ENCODE measurements at regions not wholly inside any gene's neighbourhood (a gene's known extent, or its start where the extent isn't known, plus 50 kb on each side); places are given as distances from the start of the nearest gene placed in this dataset.

DNA sequence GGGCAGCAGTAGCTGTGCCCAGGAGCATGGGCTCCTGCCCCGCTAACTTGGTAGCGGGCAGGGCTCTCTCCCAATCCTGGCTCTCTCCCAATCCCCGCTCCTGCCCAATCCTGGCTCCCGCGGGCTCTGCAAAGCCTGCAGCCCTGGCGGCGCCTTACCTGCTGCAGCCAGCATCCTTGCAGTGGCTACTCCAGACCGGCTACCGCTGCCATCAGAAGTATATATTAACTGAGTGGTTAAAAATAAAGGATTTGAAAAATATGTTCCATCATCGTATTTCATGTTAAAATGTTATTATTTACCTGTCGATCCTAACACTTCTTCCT, 698.2 kb downstream of the SLITRK1 start:
- H3K14ac ChIP-seq (ENCODE audit: low read length): peak overlapping the region; percentile 76
- H3K4ac ChIP-seq (ENCODE audit: low read length): no peak overlapping the region
- H3K4me3 ChIP-seq (ENCODE audit: low read length in 2 of 2): no peak overlapping the region
- peak overlapping the region; percentile 63 for H2AK5ac ChIP-seq (ENCODE audit: low read depth, low read length)
- H3K23ac ChIP-seq (ENCODE audit: low read depth, low read length, poor library complexity): peak overlapping the region; percentile 47
- peak overlapping the region; percentile 59 for H2AFZ ChIP-seq (ENCODE audit: low read length)
- no peak overlapping the region for H2BK5ac ChIP-seq (ENCODE audit: low read length)
- WGBS, 2 donors (ENCODE audit: extremely low coverage in 2 of 2, insufficient read length in 2 of 2, insufficient replicate concordance in 1 of 2): no CpG with 5 or more reads among the region's 11 CpGs
- H3K4me2 ChIP-seq (ENCODE audit: insufficient read depth, low read length, poor library complexity, severe bottlenecking): no peak overlapping the region
- no peaks in the 10 kb centered on the region for H3K9me3 ChIP-seq (replicated peaks in 1 of 2; ENCODE audit: control insufficient read depth in 2 of 2, insufficient read depth in 1 of 2, low read depth in 1 of 2, low read length in 2 of 2)
- no peaks in the 10 kb centered on the region for H3K4me1 ChIP-seq (ENCODE audit: control insufficient read depth in 2 of 2, insufficient read depth in 1 of 2, low read depth in 1 of 2, low read length in 2 of 2)
- no peaks in the 10 kb centered on the region for H3K27me3 ChIP-seq (ENCODE audit: control insufficient read depth in 3 of 3, insufficient read depth in 3 of 3, low read depth in 1 of 3, low read length in 3 of 3)
- H2BK120ac ChIP-seq (ENCODE audit: low read depth, low read length): peak overlapping the region; percentile 76
- no peak overlapping the region for H2BK12ac ChIP-seq (ENCODE audit: low read length)
- DNase-seq (ENCODE audit: low spot score): no peak
- no peak overlapping the region for H3K9ac ChIP-seq (ENCODE audit: low read depth, low read length, poor library complexity)
- no peak overlapping the region for H3K27ac ChIP-seq (replicated peaks; ENCODE audit: low read length)
- no peak overlapping the region for H4K8ac ChIP-seq (ENCODE audit: low read depth, low read length)
- peak overlapping the region; percentile 52 for H3K18ac ChIP-seq (ENCODE audit: low read length)
- H4K91ac ChIP-seq (ENCODE audit: low read depth, low read length, poor library complexity): no peak overlapping the region
- H3K36me3 ChIP-seq (replicated peaks in 1 of 2; ENCODE audit: control insufficient read depth in 2 of 2, insufficient read depth in 2 of 2, low read length in 2 of 2): no peaks in the 10 kb centered on the region
- H2BK15ac ChIP-seq (ENCODE audit: low read length): no peak overlapping the region
- no peaks in the 10 kb centered on the region for H3K79me1 ChIP-seq (ENCODE audit: low read depth, low read length)

DNA sequence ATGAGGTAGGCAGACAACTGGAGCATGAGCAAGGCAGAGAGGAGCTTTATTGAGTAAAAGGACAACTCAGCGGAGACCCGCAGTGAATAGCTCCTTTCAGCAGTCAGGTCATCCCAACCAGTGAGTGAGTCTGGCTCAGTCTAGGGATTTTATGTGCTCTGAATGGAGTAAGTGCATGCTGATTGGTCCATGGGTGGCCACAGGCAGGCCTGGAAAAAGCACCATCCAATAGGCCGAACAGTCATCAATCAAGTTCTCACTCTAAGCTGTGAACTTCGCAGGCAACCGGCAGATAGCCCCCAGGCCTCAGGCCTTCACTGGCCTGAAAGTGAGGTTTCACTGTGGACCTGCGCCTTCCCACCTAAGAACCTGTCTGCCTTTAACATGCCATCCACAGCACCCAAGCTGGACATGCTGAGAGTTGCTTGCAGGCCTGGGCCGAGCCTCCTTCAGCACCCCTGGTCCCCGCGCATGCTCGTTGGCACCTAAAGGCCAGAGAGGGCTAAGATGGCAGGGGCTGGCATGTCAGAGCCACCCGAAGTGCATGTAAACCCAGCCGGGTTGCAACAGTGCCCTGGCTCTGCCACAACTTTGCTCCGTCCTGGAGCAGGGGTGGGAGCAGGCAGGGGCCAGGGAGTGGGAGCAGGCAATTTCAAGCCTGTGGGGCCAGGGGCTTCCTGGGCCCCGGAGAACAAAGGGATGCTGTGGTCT, 698.7 kb downstream of the SLITRK1 start:
- Histone ChIP-seq H3K27me3 (ENCODE audit: control insufficient read depth in 3 of 3, insufficient read depth in 3 of 3, low read depth in 1 of 3, low read length in 3 of 3) (no peaks in the 10 kb centered on the region), H3K4me1 (ENCODE audit: control insufficient read depth in 2 of 2, insufficient read depth in 1 of 2, low read depth in 1 of 2, low read length in 2 of 2) (no peaks in the 10 kb centered on the region), H3K9ac (ENCODE audit: low read depth, low read length, poor library complexity) (peak overlapping the region; percentile 50), H3K18ac (ENCODE audit: low read length) (peak overlapping the region; percentile 52), H3K14ac (ENCODE audit: low read length) (peak overlapping the region; percentile 76), H2AK5ac (ENCODE audit: low read depth, low read length) (peak overlapping the region; percentile 63), H3K23ac (ENCODE audit: low read depth, low read length, poor library complexity) (peak overlapping the region; percentile 47), H3K4ac (ENCODE audit: low read length) (no peak overlapping the region), H4K8ac (ENCODE audit: low read depth, low read length) (no peak overlapping the region), H2BK15ac (ENCODE audit: low read length) (peak overlapping the region; percentile 67), H4K91ac (ENCODE audit: low read depth, low read length, poor library complexity) (no peak overlapping the region), H3K79me1 (ENCODE audit: low read depth, low read length) (no peaks in the 10 kb centered on the region), H3K27ac (replicated peaks; ENCODE audit: low read length) (no peak overlapping the region), H3K9me3 (replicated peaks in 1 of 2; ENCODE audit: control insufficient read depth in 2 of 2, insufficient read depth in 1 of 2, low read depth in 1 of 2, low read length in 2 of 2) (no peaks in the 10 kb centered on the region), H3K4me2 (ENCODE audit: insufficient read depth, low read length, poor library complexity, severe bottlenecking) (no peak overlapping the region), H2BK5ac (ENCODE audit: low read length) (no peak overlapping the region), H2AFZ (ENCODE audit: low read length) (peak overlapping the region; percentile 59), H3K36me3 (replicated peaks in 1 of 2; ENCODE audit: control insufficient read depth in 2 of 2, insufficient read depth in 2 of 2, low read length in 2 of 2) (no peaks in the 10 kb centered on the region), H2BK120ac (ENCODE audit: low read depth, low read length) (peak overlapping the region; percentile 76), H3K4me3 (ENCODE audit: low read length in 2 of 2) (peak overlapping the region in 1 of 2 donors; percentile 2), H2BK12ac (ENCODE audit: low read length) (peak overlapping the region; percentile 41)
- WGBS, 2 donors (ENCODE audit: extremely low coverage in 2 of 2, insufficient read length in 2 of 2, insufficient replicate concordance in 1 of 2): no CpG with 5 or more reads among the region's 14 CpGs
- no peak for DNase-seq (ENCODE audit: low spot score)

DNA sequence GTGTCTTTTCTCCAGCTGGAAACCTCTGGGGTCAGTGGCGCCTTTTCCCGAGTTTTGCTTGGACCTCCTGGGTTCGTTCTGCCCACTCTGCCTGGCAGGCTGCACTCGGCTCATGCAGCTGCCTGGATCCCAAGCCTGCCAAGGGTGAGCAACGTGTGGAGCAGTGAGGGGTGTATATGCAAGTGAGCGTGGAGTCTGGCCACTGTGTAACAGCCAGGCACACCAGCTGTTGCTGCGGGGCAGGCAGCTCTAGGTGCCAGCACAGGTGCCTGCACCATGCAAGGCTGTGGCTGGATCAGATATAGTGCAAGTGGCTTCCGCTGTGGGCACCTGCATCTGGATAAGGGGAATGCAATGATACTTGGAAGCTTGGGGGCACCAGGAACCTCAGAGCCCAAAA, 699.4 kb downstream of the SLITRK1 start:
- WGBS, 2 donors (ENCODE audit: extremely low coverage in 2 of 2, insufficient read length in 2 of 2, insufficient replicate concordance in 1 of 2): no CpG with 5 or more reads among the region's 8 CpGs
- peak overlapping the region; percentile 52 for H2AK5ac ChIP-seq (ENCODE audit: low read depth, low read length)
- H3K36me3 ChIP-seq (replicated peaks in 1 of 2; ENCODE audit: control insufficient read depth in 2 of 2, insufficient read depth in 2 of 2, low read length in 2 of 2): no peaks in the 10 kb centered on the region

DNA sequence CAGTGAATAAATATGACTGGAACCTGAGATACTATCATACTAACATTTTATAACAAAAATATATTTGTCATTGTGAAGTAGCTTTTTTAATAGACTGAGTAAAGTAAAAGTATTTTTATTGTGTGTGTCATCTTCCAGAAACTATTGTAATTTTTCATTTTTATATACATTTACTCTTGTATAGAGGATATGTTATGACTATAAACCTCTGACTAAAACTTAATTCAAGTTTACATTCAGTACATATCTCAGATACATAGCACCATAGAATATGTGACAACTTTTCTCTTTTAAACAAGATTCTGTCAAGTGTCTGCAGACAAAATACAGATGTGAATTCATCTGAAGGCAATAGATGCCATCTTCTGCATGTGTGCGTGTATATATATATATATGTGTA, 704.3 kb downstream of the SLITRK1 start:
- Histone ChIP-seq H3K4me3 (ENCODE audit: low read length in 2 of 2) (no peak overlapping the region), H2AK5ac (ENCODE audit: low read depth, low read length) (no peak overlapping the region), H4K91ac (ENCODE audit: low read depth, low read length, poor library complexity) (no peak overlapping the region), H3K4me2 (ENCODE audit: insufficient read depth, low read length, poor library complexity, severe bottlenecking) (no peak overlapping the region), H2BK12ac (ENCODE audit: low read length) (no peak overlapping the region), H2AFZ (ENCODE audit: low read length) (no peak overlapping the region), H3K9me3 (replicated peaks in 1 of 2; ENCODE audit: control insufficient read depth in 2 of 2, insufficient read depth in 1 of 2, low read depth in 1 of 2, low read length in 2 of 2) (no peaks in the 10 kb centered on the region), H3K27me3 (ENCODE audit: control insufficient read depth in 3 of 3, insufficient read depth in 3 of 3, low read depth in 1 of 3, low read length in 3 of 3) (no peaks in the 10 kb centered on the region), H3K4ac (ENCODE audit: low read length) (no peak overlapping the region), H3K79me1 (ENCODE audit: low read depth, low read length) (no peaks in the 10 kb centered on the region), H3K4me1 (ENCODE audit: control insufficient read depth in 2 of 2, insufficient read depth in 1 of 2, low read depth in 1 of 2, low read length in 2 of 2) (no peaks in the 10 kb centered on the region), H3K14ac (ENCODE audit: low read length) (no peak overlapping the region), H3K18ac (ENCODE audit: low read length) (no peak overlapping the region), H2BK15ac (ENCODE audit: low read length) (no peak overlapping the region), H4K8ac (ENCODE audit: low read depth, low read length) (no peak overlapping the region), H2BK120ac (ENCODE audit: low read depth, low read length) (no peak overlapping the region), H3K23ac (ENCODE audit: low read depth, low read length, poor library complexity) (no peak overlapping the region), H2BK5ac (ENCODE audit: low read length) (no peak overlapping the region), H3K9ac (ENCODE audit: low read depth, low read length, poor library complexity) (no peak overlapping the region), H3K36me3 (replicated peaks in 1 of 2; ENCODE audit: control insufficient read depth in 2 of 2, insufficient read depth in 2 of 2, low read length in 2 of 2) (no peaks in the 10 kb centered on the region), H3K27ac (replicated peaks; ENCODE audit: low read length) (no peak overlapping the region)
- no CpG with 5 or more reads among the region's 1 CpG for WGBS, 2 donors (ENCODE audit: extremely low coverage in 2 of 2, insufficient read length in 2 of 2, insufficient replicate concordance in 1 of 2)
- no peak for DNase-seq (ENCODE audit: low spot score)

More for the DNA sequence above, 699.4 kb downstream of the SLITRK1 start:
- H3K18ac ChIP-seq (ENCODE audit: low read length): peak overlapping the region; percentile 55
- no peak overlapping the region for H2BK120ac ChIP-seq (ENCODE audit: low read depth, low read length)
- no peak overlapping the region for H3K14ac ChIP-seq (ENCODE audit: low read length)
- peak overlapping the region; percentile 14 for H2BK12ac ChIP-seq (ENCODE audit: low read length)
- DNase-seq (ENCODE audit: low spot score): no peak
- no peaks in the 10 kb centered on the region for H3K9me3 ChIP-seq (replicated peaks in 1 of 2; ENCODE audit: control insufficient read depth in 2 of 2, insufficient read depth in 1 of 2, low read depth in 1 of 2, low read length in 2 of 2)
- no peak overlapping the region for H2BK5ac ChIP-seq (ENCODE audit: low read length)
- no peak overlapping the region for H4K8ac ChIP-seq (ENCODE audit: low read depth, low read length)
- peak overlapping the region; percentile 55 for H3K23ac ChIP-seq (ENCODE audit: low read depth, low read length, poor library complexity)
- no peaks in the 10 kb centered on the region for H3K27me3 ChIP-seq (ENCODE audit: control insufficient read depth in 3 of 3, insufficient read depth in 3 of 3, low read depth in 1 of 3, low read length in 3 of 3)
- H3K4me1 ChIP-seq (ENCODE audit: control insufficient read depth in 2 of 2, insufficient read depth in 1 of 2, low read depth in 1 of 2, low read length in 2 of 2): no peaks in the 10 kb centered on the region
- no peaks in the 10 kb centered on the region for H3K79me1 ChIP-seq (ENCODE audit: low read depth, low read length)
- H3K4me2 ChIP-seq (ENCODE audit: insufficient read depth, low read length, poor library complexity, severe bottlenecking): no peak overlapping the region
- H3K4me3 ChIP-seq (ENCODE audit: low read length in 2 of 2): peak overlapping the region in 1 of 2 donors; percentile 33
- H3K4ac ChIP-seq (ENCODE audit: low read length): no peak overlapping the region
- no peak overlapping the region for H4K91ac ChIP-seq (ENCODE audit: low read depth, low read length, poor library complexity)
- H3K27ac ChIP-seq (replicated peaks; ENCODE audit: low read length): no peak overlapping the region
- H2AFZ ChIP-seq (ENCODE audit: low read length): peak overlapping the region; percentile 59
- no peak overlapping the region for H3K9ac ChIP-seq (ENCODE audit: low read depth, low read length, poor library complexity)
- H2BK15ac ChIP-seq (ENCODE audit: low read length): peak overlapping the region; percentile 58

Measured in neuronal stem cell (in vitro differentiated cells).